ENCODE measurements at regions not wholly inside any gene's neighbourhood (a gene's known extent, or its start where the extent isn't known, plus 50 kb on each side); places are given as distances from the start of the nearest gene placed in this dataset.
"Not testable (repeated sequence)": the region's sequence is repeated elsewhere in the genome, so short reads cannot be mapped to it uniquely, and the experiment has no call there.

DNA sequence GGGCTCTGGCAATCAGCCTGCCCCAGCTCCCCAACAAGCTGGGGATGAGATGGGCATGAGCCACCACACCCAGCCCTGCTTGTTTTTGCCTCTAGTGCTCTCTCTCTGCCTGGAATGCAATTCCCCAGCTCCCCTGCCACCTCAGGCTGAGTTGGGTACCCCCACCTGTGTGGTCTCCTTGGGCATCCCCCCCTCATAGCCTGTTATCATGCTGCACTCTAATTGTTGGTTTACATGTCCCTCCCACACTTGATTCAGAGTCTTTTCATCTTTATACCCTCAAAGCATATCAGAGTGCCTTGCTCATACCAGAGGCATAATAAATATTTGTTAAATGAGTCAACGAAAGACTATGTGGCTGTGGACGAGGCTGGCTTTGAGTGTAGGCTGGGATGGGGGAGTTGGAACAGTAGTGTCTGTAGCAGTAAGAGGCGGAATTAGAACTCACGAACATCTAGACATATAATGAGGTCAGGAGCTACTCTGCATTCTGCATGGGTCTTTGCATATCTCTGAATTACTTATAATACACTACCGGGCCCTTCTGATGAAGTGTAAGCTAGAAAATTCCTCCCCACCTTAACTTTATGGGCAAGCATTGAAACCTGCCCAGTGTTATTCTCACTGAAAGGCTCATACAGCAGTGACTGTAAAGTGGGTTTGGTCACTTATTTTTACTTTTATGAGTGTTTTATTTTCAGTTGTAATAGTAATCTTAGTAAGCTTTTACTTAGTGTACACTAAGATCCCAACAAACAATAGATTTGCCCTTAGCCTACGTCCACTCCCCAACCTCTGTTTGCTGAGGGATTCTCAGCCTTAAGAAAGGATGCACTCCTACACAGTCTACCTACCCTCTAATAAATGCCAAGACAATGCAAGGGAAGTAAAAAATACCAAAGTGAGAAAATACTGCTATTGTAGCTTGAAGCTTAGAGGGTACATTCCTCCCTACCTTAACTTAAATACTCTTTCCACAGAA is 58.7 kb downstream of the EDN1 start:
- intact Hi-C loops (cut with DNase I, micrococcal nuclease) = no loop called here

DNA sequence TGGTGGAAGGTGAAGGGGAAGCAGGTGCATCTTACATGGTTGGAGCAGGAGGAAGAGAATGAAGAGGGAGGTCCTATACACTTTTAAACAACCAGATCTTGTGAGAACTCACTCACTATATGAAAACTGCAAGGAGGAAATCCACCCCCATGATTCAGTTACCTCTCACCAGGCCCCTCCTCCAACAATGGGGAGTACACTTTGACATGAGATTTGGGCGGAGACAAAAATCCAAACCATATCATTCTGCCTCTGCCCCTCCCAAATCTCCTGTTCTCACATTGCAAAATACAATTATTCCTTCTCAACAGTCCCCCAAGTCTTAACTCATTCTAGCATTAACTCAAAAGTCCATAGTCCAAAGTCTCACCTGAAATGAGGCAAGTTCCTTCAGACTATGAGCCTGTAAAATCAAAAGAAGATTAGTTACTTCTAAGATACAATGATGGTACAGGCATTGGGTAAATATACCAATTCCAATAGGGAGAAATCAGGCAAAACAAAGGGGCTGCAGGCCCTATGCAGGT is 60.5 kb downstream of the EDN1 start:
- peaks cover 11% of the 10 kb centered on the region for H3K27me3 Mint-ChIP-seq
- DNase-seq (no peak), ATAC-seq (no peak)
- ChIA-PET CTCF (no interaction called here), POLR2A (no interaction called here)
- H3K36me3 Mint-ChIP-seq (ENCODE audit: low read depth) = no peaks in the 10 kb centered on the region
- H3K27ac Mint-ChIP-seq = no peak overlapping the region
- peaks cover 6% of the 10 kb centered on the region for H3K9me3 Mint-ChIP-seq (ENCODE audit: low read depth)
- intact Hi-C loops (cut with DNase I, micrococcal nuclease) = no loop called here
- H3K4me3 Mint-ChIP-seq = no peak overlapping the region
- H3K4me1 Mint-ChIP-seq = no peaks in the 10 kb centered on the region

More for the DNA sequence above, 58.7 kb downstream of the EDN1 start:
- Mint-ChIP-seq H3K4me1 (no peaks in the 10 kb centered on the region), H3K27ac (no peak overlapping the region), H3K27me3 (peaks cover 11% of the 10 kb centered on the region), H3K36me3 (ENCODE audit: low read depth) (no peaks in the 10 kb centered on the region), H3K9me3 (ENCODE audit: low read depth) (peaks cover 6% of the 10 kb centered on the region), H3K4me3 (no peak overlapping the region)
- ChIA-PET POLR2A (no interaction called here), CTCF (no interaction called here)
- ATAC-seq (no peak), DNase-seq (no peak)

DNA sequence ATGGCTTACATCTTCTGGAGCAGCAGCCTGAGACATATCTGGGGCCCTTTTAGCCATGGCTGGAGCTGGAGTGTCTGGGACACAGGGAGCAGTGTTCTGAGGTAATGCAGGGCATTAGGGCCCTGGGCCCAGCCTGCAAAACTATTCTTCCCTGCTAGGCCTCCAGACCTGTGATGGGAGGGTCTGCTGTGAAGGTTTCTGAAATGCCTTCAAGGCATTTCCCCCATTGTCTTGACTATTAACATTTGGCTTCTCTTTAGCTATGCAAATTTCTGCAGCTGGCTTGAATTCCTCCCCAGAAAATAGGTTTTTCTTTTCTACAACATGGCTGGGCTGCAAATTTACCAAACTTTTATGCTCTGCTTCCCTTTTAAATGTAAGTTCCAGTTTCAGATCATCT is 61.5 kb downstream of the EDN1 start:
- H3K4me3 Mint-ChIP-seq = no peak overlapping the region
- no peaks in the 10 kb centered on the region for H3K4me1 Mint-ChIP-seq
- no peak for ATAC-seq
- POLR2A ChIA-PET = no interaction called here
- H3K27me3 Mint-ChIP-seq = peaks cover 13% of the 10 kb centered on the region
- no peaks in the 10 kb centered on the region for H3K36me3 Mint-ChIP-seq (ENCODE audit: low read depth)
- H3K27ac Mint-ChIP-seq = no peak overlapping the region
- intact Hi-C loops (cut with DNase I, micrococcal nuclease) = no loop called here
- H3K9me3 Mint-ChIP-seq (ENCODE audit: low read depth) = peaks cover 6% of the 10 kb centered on the region
- no peak for DNase-seq
- CTCF ChIA-PET = no interaction called here

DNA sequence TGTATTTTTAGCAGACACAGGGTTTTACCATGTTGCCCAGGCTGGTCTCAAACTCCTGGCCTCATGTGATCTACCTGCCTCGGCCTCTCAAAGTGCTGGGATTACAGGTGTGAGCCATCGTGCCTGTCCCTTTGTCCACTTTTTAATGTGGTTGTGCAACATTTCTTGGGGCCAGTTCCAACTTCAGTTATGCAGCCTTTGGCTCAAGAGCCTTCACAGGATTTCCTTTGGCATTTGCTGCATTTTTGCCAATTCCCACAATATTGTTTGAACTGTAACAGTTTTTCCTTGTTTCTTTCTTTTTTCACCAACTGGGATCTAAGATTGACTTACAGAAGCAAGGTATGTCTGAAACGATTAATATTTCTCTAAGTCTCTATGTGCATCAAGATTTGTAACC is 63.6 kb downstream of the EDN1 start:
- DNase-seq = no peak
- H3K27ac Mint-ChIP-seq = no peak overlapping the region
- CTCF ChIA-PET = no interaction called here
- no peak for ATAC-seq
- H3K36me3 Mint-ChIP-seq (ENCODE audit: low read depth) = no peaks in the 10 kb centered on the region
- intact Hi-C loops (cut with DNase I, micrococcal nuclease) = no loop called here
- peaks cover 6% of the 10 kb centered on the region for H3K9me3 Mint-ChIP-seq (ENCODE audit: low read depth)
- no peak overlapping the region for H3K4me3 Mint-ChIP-seq
- H3K4me1 Mint-ChIP-seq = no peaks in the 10 kb centered on the region
- POLR2A ChIA-PET = no interaction called here
- H3K27me3 Mint-ChIP-seq = peaks cover 12% of the 10 kb centered on the region

DNA sequence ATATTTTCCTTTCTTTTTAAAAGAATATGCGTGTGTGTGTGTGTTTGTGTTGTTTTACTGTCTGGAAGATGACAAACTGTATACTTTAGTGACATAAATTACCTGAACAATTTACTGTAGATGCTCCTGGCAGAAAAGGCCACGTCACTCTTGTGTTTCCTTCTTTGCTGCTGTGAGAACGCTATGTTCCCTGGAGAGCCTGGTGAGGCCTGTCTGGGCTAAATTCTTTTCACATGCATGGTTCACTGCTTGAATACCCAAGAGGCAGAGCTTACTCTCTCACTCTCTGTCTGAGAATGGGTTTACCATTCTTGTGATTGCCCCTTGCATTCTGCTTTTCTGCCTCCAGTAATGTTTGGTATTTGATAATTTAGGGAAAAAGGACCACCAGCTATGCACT is 64.3 kb downstream of the EDN1 start:
- ATAC-seq (no peak), DNase-seq (no peak)
- Mint-ChIP-seq H3K4me1 (no peaks in the 10 kb centered on the region), H3K4me3 (no peak overlapping the region), H3K27me3 (peaks cover 8% of the 10 kb centered on the region), H3K27ac (no peak overlapping the region), H3K36me3 (ENCODE audit: low read depth) (no peaks in the 10 kb centered on the region), H3K9me3 (ENCODE audit: low read depth) (peaks cover 6% of the 10 kb centered on the region)
- CTCF ChIA-PET = no interaction called here
- intact Hi-C loops (cut with DNase I, micrococcal nuclease) = no loop called here
- POLR2A ChIA-PET = no interaction called here

DNA sequence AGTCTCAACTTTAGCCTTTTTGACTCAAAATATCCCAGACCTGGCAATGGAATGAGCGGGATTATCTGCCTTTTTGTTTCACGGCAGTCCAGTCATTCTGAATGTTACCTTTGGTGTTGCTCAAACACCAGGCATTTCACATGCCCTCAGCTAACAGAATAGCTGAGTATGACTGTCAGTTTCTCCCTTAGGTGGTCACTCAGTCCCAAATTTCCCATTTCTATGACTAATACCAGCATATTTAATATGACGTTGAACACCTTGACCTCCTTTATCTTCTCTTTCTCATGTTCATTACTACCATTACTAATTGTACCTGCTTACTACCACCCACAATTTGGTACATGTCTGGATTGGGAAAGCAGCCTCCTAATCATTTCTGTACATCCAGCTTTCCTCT is 65.2 kb downstream of the EDN1 start:
- CTCF ChIA-PET = no interaction called here
- intact Hi-C loops (cut with DNase I, micrococcal nuclease) = no loop called here
- Mint-ChIP-seq H3K4me1 (no peaks in the 10 kb centered on the region), H3K27me3 (peaks cover 4% of the 10 kb centered on the region), H3K4me3 (no peak overlapping the region), H3K27ac (no peak overlapping the region), H3K36me3 (ENCODE audit: low read depth) (no peaks in the 10 kb centered on the region), H3K9me3 (ENCODE audit: low read depth) (peaks cover 6% of the 10 kb centered on the region)
- ATAC-seq (no peak), DNase-seq (no peak)
- POLR2A ChIA-PET = no interaction called here

DNA sequence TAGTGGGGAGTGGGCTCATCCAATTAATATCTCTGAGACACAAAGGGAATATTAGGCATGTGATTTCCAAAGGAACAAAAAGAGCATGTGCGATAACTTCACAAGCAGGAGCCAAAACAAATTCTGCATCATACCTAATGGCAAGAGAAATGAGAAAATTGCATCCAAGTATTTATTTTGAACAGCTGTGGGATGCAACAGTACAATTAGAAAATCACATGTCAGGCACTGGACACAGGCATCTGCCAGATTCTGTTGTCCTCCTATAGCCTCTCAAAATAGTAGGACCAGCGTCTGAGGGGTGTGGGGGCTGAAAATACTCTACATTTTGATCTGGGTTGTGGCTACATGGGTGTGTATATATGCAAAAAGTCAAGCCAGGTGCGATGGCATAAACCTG is 66.3 kb downstream of the EDN1 start:
- no peak overlapping the region for H3K4me3 Mint-ChIP-seq
- DNase-seq = no peak
- H3K27me3 Mint-ChIP-seq = peaks cover 4% of the 10 kb centered on the region
- intact Hi-C loops (cut with DNase I, micrococcal nuclease) = no loop called here
- H3K27ac Mint-ChIP-seq = no peak overlapping the region
- POLR2A ChIA-PET = no interaction called here
- H3K36me3 Mint-ChIP-seq (ENCODE audit: low read depth) = no peaks in the 10 kb centered on the region
- H3K4me1 Mint-ChIP-seq = no peaks in the 10 kb centered on the region
- peaks cover 5% of the 10 kb centered on the region for H3K9me3 Mint-ChIP-seq (ENCODE audit: low read depth)
- no peak for ATAC-seq
- CTCF ChIA-PET = no interaction called here

DNA sequence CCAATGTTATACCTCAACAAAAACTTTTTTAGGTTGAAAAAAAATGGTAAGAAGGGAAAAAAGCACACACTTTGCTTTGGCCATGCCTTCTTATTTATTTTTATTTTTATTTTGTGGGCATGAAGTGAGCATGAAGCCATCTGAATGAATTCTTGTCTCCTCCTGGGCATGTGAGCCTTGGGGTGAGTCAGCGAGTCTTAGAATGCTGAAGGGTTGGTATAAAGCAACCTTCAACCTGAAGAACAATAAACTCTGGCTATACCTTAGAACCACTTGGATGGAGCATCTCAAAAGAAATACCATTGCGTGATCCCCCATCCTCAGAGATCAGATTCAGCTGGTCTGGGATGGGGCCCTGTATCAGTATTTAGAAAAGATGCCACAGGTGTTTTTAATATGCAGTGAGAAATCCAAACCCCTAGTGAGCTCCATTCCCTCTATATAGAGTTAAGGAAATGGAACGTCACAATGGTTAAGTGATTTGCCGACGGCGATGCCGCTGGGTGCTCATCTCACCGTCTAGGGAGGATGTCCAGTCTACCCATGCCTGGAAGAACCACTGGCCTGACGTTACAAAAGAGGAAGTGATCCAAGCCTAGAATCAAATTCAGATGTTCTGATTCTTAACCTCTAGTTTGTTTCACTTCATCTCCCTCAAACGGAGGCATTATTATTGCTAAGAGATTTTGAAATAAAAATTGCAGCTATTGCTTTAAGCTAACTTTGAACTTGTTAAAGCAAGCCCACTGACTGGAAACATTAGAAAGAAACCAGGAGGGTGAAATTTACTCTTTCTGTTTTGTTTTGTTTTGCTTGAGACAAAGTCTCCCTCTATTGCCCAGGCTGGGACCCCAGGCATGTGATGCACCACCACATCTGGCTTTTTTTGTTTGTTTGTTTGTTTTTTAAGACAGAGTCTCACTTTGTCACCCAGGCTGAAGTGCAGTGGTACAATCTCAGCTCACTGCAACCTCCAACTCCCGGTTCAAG is 67.1 kb downstream of the EDN1 start:
- Mint-ChIP-seq H3K9me3 (ENCODE audit: low read depth) (peaks cover 3% of the 10 kb centered on the region), H3K4me3 (no peak overlapping the region), H3K4me1 (no peaks in the 10 kb centered on the region), H3K36me3 (ENCODE audit: low read depth) (no peaks in the 10 kb centered on the region), H3K27ac (no peak overlapping the region), H3K27me3 (peaks cover 4% of the 10 kb centered on the region)
- intact Hi-C loops (cut with DNase I, micrococcal nuclease) = no loop called here
- no peak for ATAC-seq
- DNase-seq = no peak
- CTCF ChIA-PET = no interaction called here
- POLR2A ChIA-PET = no interaction called here

DNA sequence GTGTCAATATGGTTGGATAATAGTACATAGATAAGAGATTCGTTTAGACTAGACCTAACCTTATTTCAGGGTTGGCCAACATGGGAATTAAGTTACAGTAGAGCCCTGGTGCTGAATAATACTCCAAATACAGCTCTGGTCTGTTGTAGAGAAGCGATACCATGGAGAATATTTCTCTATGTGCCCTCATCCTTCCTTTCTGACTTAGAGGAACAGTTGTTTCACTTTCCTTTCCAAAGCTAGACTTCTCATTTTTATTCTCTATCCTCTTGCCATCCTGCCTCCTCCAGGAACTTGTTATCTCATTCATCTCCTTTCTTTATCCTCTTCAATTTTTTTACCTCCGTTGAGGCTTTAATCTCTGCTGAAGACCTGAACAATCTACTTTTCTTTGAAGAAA is 68.9 kb downstream of the EDN1 start:
- ATAC-seq = no peak
- Mint-ChIP-seq H3K4me3 (no peak overlapping the region), H3K4me1 (no peaks in the 10 kb centered on the region), H3K36me3 (ENCODE audit: low read depth) (no peaks in the 10 kb centered on the region), H3K9me3 (ENCODE audit: low read depth) (no peaks in the 10 kb centered on the region), H3K27me3 (peaks cover 4% of the 10 kb centered on the region), H3K27ac (no peak overlapping the region)
- ChIA-PET POLR2A (no interaction called here), CTCF (interaction anchor here (1.5 kb wide), 1 partner anchor 70 kb away, joined by 5 read pairs; no protein-coding TSS in a partner anchor)
- intact Hi-C loops (cut with DNase I, micrococcal nuclease) = no loop called here
- no peak for DNase-seq

DNA sequence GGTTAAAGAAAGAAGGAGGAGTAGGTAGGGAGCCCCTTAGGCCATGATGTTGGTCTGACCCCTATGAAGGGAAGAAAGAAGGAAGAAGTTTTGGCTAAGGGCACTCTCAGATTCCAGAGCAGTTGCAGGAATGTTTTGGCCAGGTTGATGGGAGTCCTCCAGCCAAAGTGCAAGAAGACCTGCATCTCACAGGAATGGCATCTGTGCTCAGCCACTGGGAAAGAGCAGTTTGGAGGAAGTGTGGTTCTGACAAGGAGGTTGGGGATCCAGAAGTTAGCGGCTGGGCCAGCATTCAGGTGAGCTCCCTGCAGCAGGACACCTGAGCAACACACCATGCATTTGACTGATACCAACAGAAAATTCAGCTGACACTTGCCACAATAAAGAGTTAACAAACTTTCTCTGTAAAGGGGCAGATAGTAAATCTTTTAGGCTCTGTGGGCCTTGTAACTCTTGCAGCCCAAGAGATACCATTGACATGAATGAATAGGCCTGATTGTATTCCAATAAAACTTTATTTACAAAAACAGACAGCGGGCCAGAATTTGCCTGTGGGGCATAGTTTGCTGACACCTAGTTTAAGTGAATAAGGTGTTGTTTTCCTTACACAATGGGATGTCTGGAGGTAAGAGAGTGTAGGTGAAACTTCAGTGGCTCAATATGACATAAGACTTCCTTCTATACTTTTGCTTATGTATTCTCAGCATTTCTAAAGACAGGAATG is 71.0 kb downstream of the EDN1 start:
- no peak overlapping the region for H3K27ac Mint-ChIP-seq
- intact Hi-C loops (cut with DNase I, micrococcal nuclease) = no loop called here
- POLR2A ChIA-PET = no interaction called here
- DNase-seq = no peak
- no peaks in the 10 kb centered on the region for H3K27me3 Mint-ChIP-seq
- no peaks in the 10 kb centered on the region for H3K4me1 Mint-ChIP-seq
- H3K9me3 Mint-ChIP-seq (ENCODE audit: low read depth) = no peaks in the 10 kb centered on the region
- ATAC-seq = no peak
- CTCF ChIA-PET = no interaction called here
- H3K36me3 Mint-ChIP-seq (ENCODE audit: low read depth) = no peaks in the 10 kb centered on the region
- H3K4me3 Mint-ChIP-seq = no peak overlapping the region

DNA sequence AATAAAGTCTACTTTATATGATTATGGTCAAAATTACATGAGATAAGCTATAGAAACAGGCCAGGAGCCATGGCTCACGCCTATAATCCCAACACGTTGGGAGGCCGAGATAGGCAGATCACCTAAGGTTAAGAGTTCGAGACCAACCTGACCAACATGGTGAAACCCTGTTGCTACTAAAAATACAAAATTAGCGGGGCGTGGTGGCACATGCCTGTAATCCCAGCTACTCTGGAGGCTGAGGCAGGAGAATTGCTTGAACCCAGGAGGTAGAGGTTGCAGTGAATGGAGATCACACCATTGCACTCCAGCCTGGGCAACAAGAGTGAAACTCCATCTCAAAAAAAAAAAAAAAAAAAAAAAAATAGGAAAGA is 73.1 kb downstream of the EDN1 start:
- CTCF ChIA-PET; H3K36me3 Mint-ChIP-seq (ENCODE audit: low read depth); H3K4me1 Mint-ChIP-seq; ATAC-seq; POLR2A ChIA-PET; H3K27ac Mint-ChIP-seq; DNase-seq; H3K9me3 Mint-ChIP-seq (ENCODE audit: low read depth); H3K4me3 Mint-ChIP-seq; intact Hi-C loops (cut with DNase I, micrococcal nuclease): not testable (repeated sequence)
- peaks cover 12% of the 10 kb centered on the region for H3K27me3 Mint-ChIP-seq
